ENCODE measurements at regions not wholly inside any gene's neighbourhood (a gene's known extent, or its start where the extent isn't known, plus 50 kb on each side); places are given as distances from the start of the nearest gene placed in this dataset.

GRCh38 chr7:20514364-20514763 is 101.1 kb upstream of the ABCB5 start:
- TF ChIP-seq CTCF (conservative IDR thresholded peaks at IDR 0.05; ENCODE audit: low read length) (no peak), EZH2phosphoT487 (IDR thresholded peaks at IDR 0.05; ENCODE audit: borderline replicate concordance) (no peak)
- Histone ChIP-seq H3K4me1 (ENCODE audit: insufficient read depth, low read length, poor library complexity, severe bottlenecking) (peaks cover 43% of the 10 kb centered on the region), H3F3A (ENCODE audit: low read depth) (peaks cover 2% of the 10 kb centered on the region; the same call in 1 of the 2 replicates), H4K20me1 (ENCODE audit: insufficient read depth, low read length, poor library complexity, severe bottlenecking) (no peaks in the 10 kb centered on the region), H3K4me2 (ENCODE audit: low read depth, low read length, poor library complexity, severe bottlenecking) (peak overlapping the region; percentile 70), H3K27me3 (ENCODE audit: insufficient read depth, low read length, poor library complexity, severe bottlenecking) (no peaks in the 10 kb centered on the region), H3K9me3 (ENCODE audit: insufficient read depth, low read depth, low read length) (no peaks in the 10 kb centered on the region), H2AFZ (ENCODE audit: low read length) (no peak overlapping the region), H3K4me3 (ENCODE audit: low read length, poor library complexity, severe bottlenecking) (peak overlapping the region; percentile 50), H3K9ac (ENCODE audit: low read depth, low read length, poor library complexity, severe bottlenecking) (no peak overlapping the region), H3K79me2 (ENCODE audit: insufficient read depth, low read length) (no peaks in the 10 kb centered on the region), H3K36me3 (ENCODE audit: insufficient read depth, low read length) (no peaks in the 10 kb centered on the region), H3K9me2 (replicated peaks; ENCODE audit: low read depth, low read length) (no peaks in the 10 kb centered on the region)

GRCh38 chr7:20519645-20520044 is 95.8 kb upstream of the ABCB5 start:
- no peak overlapping the region for H3K9ac ChIP-seq (ENCODE audit: low read depth, low read length, poor library complexity, severe bottlenecking)
- H3K4me2 ChIP-seq (ENCODE audit: low read depth, low read length, poor library complexity, severe bottlenecking): no peak overlapping the region
- H3K9me2 ChIP-seq (replicated peaks; ENCODE audit: low read depth, low read length): no peaks in the 10 kb centered on the region
- H2AFZ ChIP-seq (ENCODE audit: low read length): no peak overlapping the region
- no peaks in the 10 kb centered on the region for H3K36me3 ChIP-seq (ENCODE audit: insufficient read depth, low read length)
- H3F3A ChIP-seq (ENCODE audit: low read depth): no peaks in the 10 kb centered on the region
- TF ChIP-seq EZH2phosphoT487 (IDR thresholded peaks at IDR 0.05; ENCODE audit: borderline replicate concordance) (no peak), CTCF (conservative IDR thresholded peaks at IDR 0.05; ENCODE audit: low read length) (no peak)
- H3K4me1 ChIP-seq (ENCODE audit: insufficient read depth, low read length, poor library complexity, severe bottlenecking): peaks cover 12% of the 10 kb centered on the region
- 0 out of 2 replicates have a peak, but pooled peaks cover 5% of the 10 kb centered on the region for H3K9me3 ChIP-seq (ENCODE audit: insufficient read depth, low read depth, low read length)
- no peak overlapping the region for H3K4me3 ChIP-seq (ENCODE audit: low read length, poor library complexity, severe bottlenecking)
- no peaks in the 10 kb centered on the region for H4K20me1 ChIP-seq (ENCODE audit: insufficient read depth, low read length, poor library complexity, severe bottlenecking)
- no peaks in the 10 kb centered on the region for H3K27me3 ChIP-seq (ENCODE audit: insufficient read depth, low read length, poor library complexity, severe bottlenecking)
- no peaks in the 10 kb centered on the region for H3K79me2 ChIP-seq (ENCODE audit: insufficient read depth, low read length)

GRCh38 chr7:20520530-20520929 is 94.9 kb upstream of the ABCB5 start:
- no peak overlapping the region for H3K4me2 ChIP-seq (ENCODE audit: low read depth, low read length, poor library complexity, severe bottlenecking)
- TF ChIP-seq EZH2phosphoT487 (IDR thresholded peaks at IDR 0.05; ENCODE audit: borderline replicate concordance) (no peak), CTCF (conservative IDR thresholded peaks at IDR 0.05; ENCODE audit: low read length) (no peak)
- no peaks in the 10 kb centered on the region for H4K20me1 ChIP-seq (ENCODE audit: insufficient read depth, low read length, poor library complexity, severe bottlenecking)
- no peaks in the 10 kb centered on the region for H3F3A ChIP-seq (ENCODE audit: low read depth)
- 0 out of 2 replicates have a peak, but pooled peaks cover 5% of the 10 kb centered on the region for H3K9me3 ChIP-seq (ENCODE audit: insufficient read depth, low read depth, low read length)
- H3K79me2 ChIP-seq (ENCODE audit: insufficient read depth, low read length): no peaks in the 10 kb centered on the region
- no peak overlapping the region for H3K4me3 ChIP-seq (ENCODE audit: low read length, poor library complexity, severe bottlenecking)
- no peak overlapping the region for H3K9ac ChIP-seq (ENCODE audit: low read depth, low read length, poor library complexity, severe bottlenecking)
- no peaks in the 10 kb centered on the region for H3K27me3 ChIP-seq (ENCODE audit: insufficient read depth, low read length, poor library complexity, severe bottlenecking)
- H3K36me3 ChIP-seq (ENCODE audit: insufficient read depth, low read length): no peaks in the 10 kb centered on the region
- H2AFZ ChIP-seq (ENCODE audit: low read length): no peak overlapping the region
- H3K4me1 ChIP-seq (ENCODE audit: insufficient read depth, low read length, poor library complexity, severe bottlenecking): peaks cover 3% of the 10 kb centered on the region
- H3K9me2 ChIP-seq (replicated peaks; ENCODE audit: low read depth, low read length): no peaks in the 10 kb centered on the region

Measured in Loucy (cell line).